NCI-H2171 (cell line): ENCODE measurements at regions not wholly inside any gene's neighbourhood (a gene's known extent, or its start where the extent isn't known, plus 50 kb on each side); places are given as distances from the start of the nearest gene placed in this dataset.
"Not testable (repeated sequence)": the region's sequence is repeated elsewhere in the genome, so short reads cannot be mapped to it uniquely, and the experiment has no call there.

Source experiments
- DNase-seq: peaks from one replicate; lab custom pipeline; 2025; lab: John Stamatoyannopoulos, UW

- no peak for DNase-seq
Measured at GRCh38 chr14:51581017-51581881, 70.5 kb upstream of the FRMD6 start.

- DNase-seq: no peak
Measured at GRCh38 chr14:51582437-51582836, 69.3 kb upstream of the FRMD6 start.

- DNase-seq: no peak
Measured at GRCh38 chr14:51585055-51585454, 66.7 kb upstream of the FRMD6 start.

- DNase-seq: no peak
Measured at GRCh38 chr14:51592836-51593235, 58.9 kb upstream of the FRMD6 start.

- DNase-seq: no peak
Measured at GRCh38 chr14:51593397-51593796, 58.3 kb upstream of the FRMD6 start.

GRCh38 chr14:51595881-51596455 lies 55.7 kb upstream of the FRMD6 start:
- DNase-seq: no peak

- no peak for DNase-seq
Measured at GRCh38 chr14:51596488-51597117, 55.1 kb upstream of the FRMD6 start.

- DNase-seq: no peak
Measured at GRCh38 chr14:51597261-51598001, 54.3 kb upstream of the FRMD6 start.

- not testable (repeated sequence) for DNase-seq
Measured at GRCh38 chr14:51598924-51599600, 52.6 kb upstream of the FRMD6 start.

- DNase-seq: no peak
Measured at GRCh38 chr14:51600658-51601057, 51.1 kb upstream of the FRMD6 start.
